ENCODE measurements at regions not wholly inside any gene's neighbourhood (a gene's known extent, or its start where the extent isn't known, plus 50 kb on each side); places are given as distances from the start of the nearest gene placed in this dataset.

GRCh38 chr5:136699651-136700050, 334.3 kb upstream of the TRPC7 start:
- TF ChIP-seq RBBP5 (IDR thresholded peaks at IDR 0.05; ENCODE audit: borderline replicate concordance, low read depth, low read length) (no peak), EP300 (IDR thresholded peaks at IDR 0.05; ENCODE audit: borderline replicate concordance in 1 of 2, low read depth in 2 of 2, low read length in 2 of 2) (no peak)
- WGBS, 2 experiments (ENCODE audit: extremely low coverage in 1 of 2, insufficient coverage in 1 of 2, insufficient read length in 1 of 2, insufficient replicate concordance in 2 of 2, low coverage in 1 of 2, low lambda C conversion rate in 2 of 2, missing lambda C conversion rate in 1 of 2), result 82% methylated on average over 7 of the region's 7 CpGs; no CpG with 5 or more reads in 1 of the 2 experiments
- FAIRE-seq, result no peak

More at GRCh38 chr5:136699651-136700050, 334.3 kb upstream of the TRPC7 start:
- Histone ChIP-seq H3K27ac (ENCODE audit: low read depth, low read length) (no peak overlapping the region), H2BK5ac (ENCODE audit: low read depth, low read length) (no peak overlapping the region), H2BK12ac (ENCODE audit: low read depth, low read length) (no peak overlapping the region; the same call in 1 of the 2 replicates), H4K91ac (replicated peaks; ENCODE audit: insufficient read length, low read length) (no peak overlapping the region), H2BK20ac (ENCODE audit: low read length) (no peak overlapping the region), H3K56ac (replicated peaks; ENCODE audit: insufficient read length, low read depth, low read length) (no peak overlapping the region), H2AFZ (ENCODE audit: low read length) (no peak overlapping the region), H4K8ac (ENCODE audit: extremely low read depth, insufficient read depth, low read length) (no peak overlapping the region), H2BK120ac (replicated peaks; ENCODE audit: low read depth, low read length) (no peak overlapping the region), H2BK15ac (ENCODE audit: low read length) (no peak overlapping the region), H2AK5ac (ENCODE audit: low read depth, low read length) (no peak overlapping the region), H3K4me3 (ENCODE audit: extremely low read depth in 1 of 4, insufficient read depth in 2 of 4, low read depth in 3 of 4, low read length in 4 of 4) (no peak overlapping the region), H3K9ac (replicated peaks in 1 of 4; ENCODE audit: extremely low read depth in 1 of 4, low read depth in 3 of 4, low read length in 3 of 4) (no peak overlapping the region), H3K23ac (ENCODE audit: insufficient read length) (no peak overlapping the region), H3K4me1 (replicated peaks in 1 of 4; ENCODE audit: control insufficient read depth in 3 of 4, insufficient read depth in 4 of 4, low read length in 3 of 4) (no peaks in the 10 kb centered on the region), H3K4me2 (ENCODE audit: insufficient read depth in 1 of 2, low read depth in 2 of 2, low read length in 2 of 2) (no peak overlapping the region), H3K14ac (ENCODE audit: insufficient read length) (no peak overlapping the region), H3K27me3 (replicated peaks in 1 of 4; ENCODE audit: control insufficient read depth in 3 of 4, extremely low read depth in 1 of 4, insufficient read depth in 3 of 4, low read length in 3 of 4) (no peaks in the 10 kb centered on the region), H4K20me1 (replicated peaks in 1 of 2; ENCODE audit: control insufficient read depth in 1 of 2, insufficient read depth in 2 of 2, low read length in 2 of 2) (no peaks in the 10 kb centered on the region), H3K36me3 (ENCODE audit: control insufficient read depth in 2 of 4, insufficient read depth in 4 of 4, low read length in 3 of 4) (no peaks in the 10 kb centered on the region), H4K5ac (ENCODE audit: insufficient read length, low read depth, low read length) (no peak overlapping the region), H3K18ac (ENCODE audit: extremely low read depth, low read length) (no peak overlapping the region), H3K23me2 (ENCODE audit: low read depth, low read length) (no peaks in the 10 kb centered on the region), H3K9me3 (ENCODE audit: insufficient read depth in 2 of 2, low read depth in 1 of 2, low read length in 1 of 2) (no peaks in the 10 kb centered on the region), H3K79me2 (ENCODE audit: control insufficient read depth in 1 of 2, insufficient read depth in 2 of 2, low read length in 2 of 2) (no peaks in the 10 kb centered on the region), H3K79me1 (ENCODE audit: low read depth, low read length) (no peaks in the 10 kb centered on the region), H3K4ac (replicated peaks; ENCODE audit: insufficient read length, low read depth, low read length) (no peak overlapping the region)
- POLR2A ChIA-PET (ENCODE audit: partially characterized antibody), result no interaction called here
- CTCF ChIA-PET (ENCODE audit: partially characterized antibody), result interaction anchor here (1.3 to 1.4 kb wide), 2 partner anchors 14 to 69 kb away, joined by 3 to 5 read pairs; no protein-coding TSS in a partner anchor
- no peak for DNase-seq (ENCODE audit: low read depth in 1 of 2, low spot score in 2 of 2)

Measured in H1 (cell line).